ENCODE measurements at regions not wholly inside any gene's neighbourhood (a gene's known extent, or its start where the extent isn't known, plus 50 kb on each side); places are given as distances from the start of the nearest gene placed in this dataset.

DNA sequence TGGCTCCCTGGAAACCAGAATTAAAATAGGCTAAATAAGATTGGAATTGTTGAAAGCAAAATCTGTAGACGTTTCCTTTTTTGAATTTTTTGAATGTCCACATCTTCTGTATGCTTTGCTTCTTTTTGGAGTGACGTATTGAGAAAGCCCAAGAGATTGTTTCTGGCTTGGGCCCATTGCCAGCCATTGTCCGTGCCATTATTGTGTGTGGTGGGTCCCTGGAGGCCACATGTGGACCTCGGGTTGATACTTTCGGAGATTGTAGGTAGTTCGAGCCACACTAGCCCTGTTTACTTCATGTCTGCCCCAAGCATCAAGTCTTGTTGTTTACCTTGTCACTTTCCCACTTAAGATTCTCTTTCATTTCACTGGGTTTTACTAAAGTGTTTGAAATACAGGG lies 106.0 kb downstream of the PALM2AKAP2 start:
- no peak for DNase-seq

DNA sequence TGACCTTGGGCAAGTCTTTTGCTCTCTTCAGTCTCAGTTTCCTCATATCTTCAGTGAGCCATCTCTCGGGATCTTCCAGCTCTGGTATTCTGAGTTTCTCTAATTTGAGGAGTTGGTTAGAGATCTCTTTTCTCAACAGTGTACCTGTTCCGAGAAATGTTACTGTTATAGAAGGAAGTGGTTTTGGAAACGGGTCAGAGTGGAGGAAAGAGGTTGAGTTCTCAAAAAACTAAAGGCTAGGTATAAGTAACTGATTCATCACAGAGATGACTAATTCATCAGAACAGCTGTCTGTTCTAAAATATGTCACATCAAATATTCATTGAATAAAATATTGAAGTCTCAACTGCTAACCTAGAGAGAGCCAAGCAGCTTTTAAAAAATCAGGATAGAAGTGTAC lies 106.6 kb downstream of the PALM2AKAP2 start:
- no peak for DNase-seq

DNA sequence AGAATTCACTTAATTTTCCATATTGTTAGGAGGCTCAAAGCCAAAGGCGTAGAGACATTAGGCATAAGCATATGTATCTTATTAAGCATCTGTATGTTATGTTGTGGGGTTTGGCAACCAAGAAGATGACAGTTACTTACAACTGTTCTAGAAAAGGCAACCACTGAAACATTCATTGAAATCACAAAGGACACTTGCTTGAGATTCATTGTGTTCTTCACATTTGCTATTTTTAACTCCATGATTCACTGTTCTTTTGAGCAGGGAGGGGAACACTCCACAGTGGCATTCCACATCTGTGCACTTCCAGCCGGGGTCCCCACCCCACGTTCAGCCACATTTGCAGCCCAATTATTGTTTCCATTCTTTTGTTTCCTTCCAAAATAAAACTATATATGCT lies 107.1 kb downstream of the PALM2AKAP2 start:
- DNase-seq: no peak

DNA sequence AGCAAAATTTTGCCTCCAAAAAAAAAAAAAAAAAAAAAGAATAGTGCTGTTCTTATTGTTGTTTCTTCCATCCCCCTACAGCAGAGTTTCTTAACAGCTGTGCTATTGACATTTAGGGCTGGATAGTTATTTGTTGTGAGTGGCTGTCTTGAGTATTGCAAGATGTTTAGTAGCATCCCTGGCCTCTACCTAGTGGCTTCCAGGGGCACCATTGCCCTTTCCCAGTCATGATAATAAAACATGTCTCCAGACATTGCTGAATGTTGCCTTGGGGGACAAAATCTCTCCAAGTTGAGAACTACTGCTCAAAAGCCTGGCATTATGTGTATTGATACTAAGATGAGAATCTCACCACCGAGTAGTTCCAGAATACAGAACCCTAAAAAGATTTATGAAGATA lies 108.7 kb downstream of the PALM2AKAP2 start:
- DNase-seq: no peak

DNA sequence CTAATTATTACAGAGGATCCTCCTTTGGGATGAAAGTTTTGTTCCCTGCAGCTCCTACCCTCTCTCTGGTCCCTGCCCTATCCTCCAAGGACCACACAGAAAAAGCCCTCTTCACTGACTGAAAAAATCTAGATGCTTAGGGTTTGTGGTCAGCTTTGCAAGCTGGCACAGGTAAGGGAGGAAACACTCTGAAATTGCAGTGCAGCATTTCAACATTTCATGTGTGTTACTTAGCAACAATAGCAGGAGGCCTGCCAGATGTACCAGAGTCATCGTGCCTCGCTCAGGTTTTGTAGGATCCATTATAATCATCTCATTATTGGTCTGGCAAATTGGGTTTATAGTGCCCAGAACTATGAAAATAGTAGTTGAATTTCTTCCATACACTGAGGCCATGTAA lies 109.5 kb downstream of the PALM2AKAP2 start:
- no peak for DNase-seq

DNA sequence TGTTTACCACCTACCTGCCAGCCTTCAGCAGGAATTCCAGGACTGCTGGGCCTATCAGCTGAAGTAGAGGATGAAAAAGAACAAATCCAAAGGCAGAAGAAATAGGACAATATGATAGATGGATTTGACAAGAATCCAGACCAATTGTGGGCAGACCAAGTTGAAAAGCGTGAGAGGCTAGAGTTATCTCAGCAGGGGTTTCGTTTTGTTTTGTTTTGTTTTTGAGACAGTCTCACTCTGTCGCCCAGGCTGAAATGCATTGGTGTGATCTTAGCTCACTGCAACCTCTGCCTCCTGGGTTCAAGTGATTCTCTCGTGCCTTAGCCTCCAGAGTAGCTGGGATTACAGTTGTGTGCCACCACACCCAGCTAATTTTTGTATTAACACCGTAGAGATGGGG lies 113.2 kb downstream of the PALM2AKAP2 start:
- DNase-seq: no peak

DNA sequence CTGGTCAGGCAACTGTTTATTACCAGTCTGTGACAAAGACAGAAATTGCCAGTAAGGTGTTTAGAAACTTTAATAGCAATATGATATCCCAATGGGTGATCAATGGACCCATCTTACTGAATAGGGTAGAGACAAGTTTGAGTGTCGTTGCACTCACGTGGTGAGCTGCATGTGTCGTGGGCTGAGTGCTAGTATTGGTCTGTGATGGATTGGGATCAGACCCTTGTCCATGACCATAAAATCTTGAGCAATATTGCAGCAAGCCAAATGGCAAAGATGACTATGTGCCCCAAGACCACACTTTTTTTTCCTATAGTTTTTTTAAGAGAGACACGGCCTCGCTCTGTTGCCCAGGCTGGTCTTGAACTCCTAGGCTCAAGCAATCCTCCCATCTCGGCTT lies 114.5 kb downstream of the PALM2AKAP2 start:
- no peak for DNase-seq

DNA sequence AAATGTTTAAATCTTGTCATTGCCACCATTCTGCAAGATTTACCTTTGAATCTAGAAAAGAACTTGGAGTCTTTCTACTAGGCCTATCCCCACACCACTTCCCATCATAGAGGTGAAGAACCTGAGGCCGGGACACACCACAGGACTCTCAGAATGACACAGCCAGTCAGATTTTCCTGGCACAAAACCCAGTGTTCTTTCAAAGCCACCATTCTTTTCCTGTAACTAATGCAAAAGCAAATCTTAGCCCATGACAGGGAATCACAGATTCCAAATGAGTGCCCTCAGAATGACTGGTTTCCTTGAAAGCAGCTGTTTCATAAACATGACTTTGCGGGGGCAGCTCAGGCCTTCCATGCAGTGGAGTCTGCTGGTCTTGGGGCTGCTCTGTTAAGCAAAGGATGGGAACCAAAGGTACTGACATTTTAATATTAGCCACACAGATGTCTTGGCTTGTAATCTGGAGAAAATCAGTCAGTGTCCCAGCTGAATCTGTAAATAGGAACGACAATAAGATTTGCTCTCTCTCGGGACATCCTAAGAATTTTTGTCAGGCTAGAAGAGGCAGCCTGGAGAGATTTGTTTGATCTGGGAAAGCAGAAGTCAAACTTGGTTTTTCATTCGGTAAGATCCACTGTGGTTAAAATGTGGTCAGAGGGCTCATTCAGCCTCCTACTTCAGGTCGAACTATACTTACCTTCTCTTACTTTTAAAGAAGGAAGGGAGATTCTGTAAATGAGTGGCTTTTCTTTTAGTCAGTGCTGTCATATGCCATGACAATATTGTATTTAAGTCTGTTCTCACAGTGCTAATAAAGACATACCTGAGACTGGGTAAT lies 115.1 kb downstream of the PALM2AKAP2 start:
- no peak for DNase-seq

DNA sequence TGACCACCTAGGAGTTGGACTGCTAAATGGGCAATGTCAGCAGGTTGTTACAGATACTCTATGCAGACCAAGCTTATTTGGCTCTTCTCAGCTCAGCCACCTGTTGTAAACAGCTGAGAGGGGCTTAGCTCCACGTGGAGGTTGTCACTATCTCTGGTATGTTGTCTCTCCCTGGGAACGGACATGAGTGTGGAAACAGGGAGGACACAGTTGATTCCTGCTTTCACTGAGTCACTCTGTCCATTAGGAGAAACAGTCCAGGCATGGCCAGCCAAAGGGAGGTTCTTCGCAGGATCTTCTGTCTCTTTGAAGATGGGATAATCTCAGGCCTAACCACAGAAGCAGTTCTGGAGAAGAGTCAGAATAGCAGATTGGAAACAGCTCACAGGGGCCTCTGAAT lies 121.2 kb downstream of the PALM2AKAP2 start:
- no peak for DNase-seq

DNA sequence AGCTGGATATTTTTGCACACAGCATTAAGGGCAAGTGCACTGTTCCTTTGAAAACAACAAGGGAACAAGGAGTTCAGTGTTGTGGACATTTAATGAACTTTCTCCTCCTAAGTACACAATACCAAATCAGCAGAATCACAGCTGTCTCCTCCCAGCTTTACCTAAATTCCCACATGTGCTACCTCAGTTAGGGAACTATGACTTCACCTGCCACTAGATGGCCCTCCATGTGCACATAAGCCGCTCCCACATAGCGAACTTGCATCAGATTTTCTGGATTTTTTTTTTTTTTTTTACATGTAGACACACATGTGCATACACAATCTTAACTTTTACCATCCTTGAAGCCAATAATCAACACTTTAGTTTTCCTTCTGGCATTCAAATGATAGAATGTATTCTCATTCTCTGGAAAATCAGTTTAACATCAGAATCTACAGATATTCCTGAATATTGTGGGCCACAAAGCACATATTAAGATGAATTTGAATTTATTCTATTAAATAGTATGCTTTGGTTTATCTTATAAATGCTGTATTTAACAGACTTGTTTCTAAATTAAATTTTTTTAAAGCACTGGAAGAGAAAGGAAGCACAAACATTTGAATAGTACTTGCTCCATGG lies 123.6 kb downstream of the PALM2AKAP2 start:
- DNase-seq: peak; percentile 41

DNA sequence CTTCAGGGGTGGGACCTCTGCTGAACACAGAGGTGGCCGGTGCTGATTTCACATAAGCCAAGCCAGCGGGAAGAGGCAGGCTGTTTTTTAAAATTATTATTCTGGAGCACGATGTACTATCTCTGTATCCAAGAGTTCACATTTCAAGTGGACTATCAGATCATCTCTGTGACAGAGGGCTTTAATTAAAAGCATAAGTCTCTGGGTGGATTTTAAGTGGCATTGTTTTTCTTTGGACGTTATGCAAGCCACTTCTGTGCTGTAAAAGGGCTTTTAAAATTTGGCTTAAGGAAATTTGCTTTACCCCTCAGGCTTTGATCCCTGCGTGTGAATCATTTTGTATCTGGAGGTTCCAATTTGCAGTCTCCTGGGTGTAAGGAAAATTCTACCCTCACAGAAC lies 124.7 kb downstream of the PALM2AKAP2 start:
- DNase-seq: no peak

DNA sequence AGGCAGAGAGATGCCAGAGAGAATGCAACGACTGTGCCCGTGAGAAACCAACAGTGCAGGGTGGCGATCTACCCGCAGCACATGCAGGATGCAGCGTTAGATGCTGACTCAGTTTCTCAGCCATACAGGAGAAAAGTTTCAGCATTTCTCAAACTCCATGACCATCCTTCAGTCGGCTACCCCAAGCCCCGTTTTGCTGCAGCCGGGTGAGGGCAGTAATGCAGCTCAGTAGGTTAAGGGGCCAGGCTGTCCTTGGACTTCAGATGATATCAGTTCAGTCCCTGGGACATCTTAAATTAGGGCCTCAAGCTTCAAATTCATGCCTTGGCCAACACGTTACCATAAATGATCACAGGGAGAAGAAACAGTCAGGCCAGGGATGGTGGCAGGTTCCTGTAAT lies 125.5 kb downstream of the PALM2AKAP2 start:
- no peak for DNase-seq

DNA sequence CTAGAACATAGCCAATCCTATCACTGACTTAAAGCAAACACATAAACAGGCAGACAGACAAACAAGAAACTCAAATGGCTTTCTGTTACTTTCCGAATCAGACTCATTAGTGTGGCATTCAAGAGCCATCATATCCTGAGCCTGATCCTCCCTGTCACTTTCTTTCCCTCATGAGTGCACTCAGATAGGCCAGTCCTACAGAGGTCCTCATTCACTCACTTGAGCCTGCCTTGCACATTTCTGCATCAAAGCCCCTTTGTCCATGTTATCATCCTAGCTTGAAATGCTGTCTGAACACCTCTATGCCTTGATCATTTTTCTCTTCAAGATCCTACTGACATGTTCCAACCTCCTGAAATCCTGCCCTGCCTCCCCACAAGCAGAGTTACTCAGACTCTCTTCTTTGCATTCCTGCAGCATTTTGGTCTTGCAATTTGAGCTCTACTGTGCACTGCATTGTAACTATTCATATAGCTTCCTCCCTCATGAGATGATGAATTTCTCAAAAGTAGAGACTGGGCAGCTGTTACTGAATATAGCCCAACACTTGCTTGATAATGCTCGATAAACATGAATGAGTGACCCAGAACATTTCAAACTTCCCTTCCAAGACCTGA lies 126.9 kb downstream of the PALM2AKAP2 start:
- no peak for DNase-seq

DNA sequence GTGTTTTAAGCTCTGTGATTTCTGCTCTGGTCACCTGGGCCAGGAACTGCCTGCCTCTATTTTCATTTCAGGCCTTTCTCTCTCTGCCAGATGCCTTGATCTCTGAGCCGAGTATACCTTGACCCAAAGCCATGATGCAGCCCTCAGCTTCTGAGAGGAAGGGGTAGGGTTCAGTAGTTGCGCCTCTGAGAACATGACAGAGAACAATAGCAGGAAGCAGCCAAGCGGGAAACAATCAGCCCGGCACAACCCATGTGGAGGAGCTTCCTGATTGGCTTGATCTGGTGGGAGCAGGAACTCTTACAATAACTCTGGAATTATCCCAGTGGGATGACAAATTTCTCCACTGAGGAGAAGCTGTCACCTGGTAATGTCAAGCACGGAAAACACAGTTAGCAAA lies 127.4 kb downstream of the PALM2AKAP2 start:
- no peak for DNase-seq

DNA sequence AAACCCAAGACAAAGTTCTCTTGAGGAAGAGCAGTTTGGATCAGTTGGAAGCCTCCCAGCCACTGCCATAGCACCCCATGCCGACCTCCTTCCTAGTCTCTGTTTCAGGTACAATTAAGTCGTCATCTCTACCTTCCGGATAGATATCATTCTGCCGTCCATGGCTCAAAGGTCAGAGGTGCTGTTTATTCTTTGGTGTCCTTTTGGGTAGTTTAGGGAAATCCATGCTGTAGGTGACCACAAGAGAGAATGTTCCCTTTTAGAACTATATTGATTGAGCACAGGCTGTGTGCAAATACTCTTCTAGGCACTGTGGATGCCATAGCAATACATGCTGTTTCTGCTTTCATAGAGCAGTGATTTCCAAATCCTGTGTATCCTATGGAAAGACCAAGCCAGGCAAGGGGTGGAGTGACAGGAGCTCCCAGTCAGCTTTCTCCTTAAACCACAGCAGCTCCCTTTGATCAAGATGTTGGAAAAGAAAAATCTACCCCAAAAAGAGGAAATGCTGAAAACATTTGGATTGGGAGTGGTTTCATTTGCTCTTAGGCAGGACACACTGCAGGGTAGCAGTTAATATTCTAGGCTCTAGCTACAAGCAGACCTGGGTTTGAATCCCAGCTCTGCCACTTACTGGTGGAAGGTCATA lies 127.9 kb downstream of the PALM2AKAP2 start:
- DNase-seq: no peak

DNA sequence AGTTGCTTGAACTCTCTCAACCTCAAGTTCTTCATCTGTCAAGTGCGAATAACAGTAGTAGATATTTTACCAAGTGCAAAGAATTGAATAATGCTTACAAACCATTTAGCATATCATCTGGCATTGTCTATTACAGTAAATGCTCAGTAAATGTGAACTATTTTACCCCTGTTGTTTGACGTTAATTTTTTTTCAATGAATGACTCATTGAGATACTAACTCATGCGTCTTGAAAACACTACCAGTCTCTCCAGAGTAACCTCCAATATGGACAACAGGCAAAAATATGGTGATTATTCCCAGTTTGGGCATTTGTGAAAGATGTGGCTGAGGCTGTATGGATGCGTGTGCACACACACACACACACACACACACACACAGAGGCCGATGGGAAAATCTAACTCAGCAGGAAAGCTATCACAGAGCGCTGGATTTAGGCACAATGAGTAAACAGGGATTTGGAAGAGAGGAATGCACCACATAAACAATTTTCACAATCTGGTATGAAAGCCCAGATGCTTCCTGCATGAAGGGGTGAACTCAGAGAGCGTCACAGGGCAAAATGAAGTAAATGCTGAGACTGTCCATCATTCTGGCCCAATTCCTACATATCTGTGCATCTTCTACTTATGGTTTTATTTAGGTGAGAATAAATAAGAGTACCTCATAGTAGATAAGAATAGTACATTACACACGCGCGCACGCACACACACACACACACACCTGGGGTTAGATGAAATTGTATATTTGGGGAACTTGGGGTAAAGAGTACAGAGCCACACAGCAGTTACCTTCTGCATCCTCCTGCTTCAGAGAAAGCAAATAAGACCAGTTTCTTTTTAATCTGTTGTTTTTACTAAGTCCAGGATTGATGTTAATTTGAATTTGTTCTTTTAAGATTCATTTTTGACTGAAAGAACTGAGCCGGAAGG lies 128.7 kb downstream of the PALM2AKAP2 start:
- no peak for DNase-seq

DNA sequence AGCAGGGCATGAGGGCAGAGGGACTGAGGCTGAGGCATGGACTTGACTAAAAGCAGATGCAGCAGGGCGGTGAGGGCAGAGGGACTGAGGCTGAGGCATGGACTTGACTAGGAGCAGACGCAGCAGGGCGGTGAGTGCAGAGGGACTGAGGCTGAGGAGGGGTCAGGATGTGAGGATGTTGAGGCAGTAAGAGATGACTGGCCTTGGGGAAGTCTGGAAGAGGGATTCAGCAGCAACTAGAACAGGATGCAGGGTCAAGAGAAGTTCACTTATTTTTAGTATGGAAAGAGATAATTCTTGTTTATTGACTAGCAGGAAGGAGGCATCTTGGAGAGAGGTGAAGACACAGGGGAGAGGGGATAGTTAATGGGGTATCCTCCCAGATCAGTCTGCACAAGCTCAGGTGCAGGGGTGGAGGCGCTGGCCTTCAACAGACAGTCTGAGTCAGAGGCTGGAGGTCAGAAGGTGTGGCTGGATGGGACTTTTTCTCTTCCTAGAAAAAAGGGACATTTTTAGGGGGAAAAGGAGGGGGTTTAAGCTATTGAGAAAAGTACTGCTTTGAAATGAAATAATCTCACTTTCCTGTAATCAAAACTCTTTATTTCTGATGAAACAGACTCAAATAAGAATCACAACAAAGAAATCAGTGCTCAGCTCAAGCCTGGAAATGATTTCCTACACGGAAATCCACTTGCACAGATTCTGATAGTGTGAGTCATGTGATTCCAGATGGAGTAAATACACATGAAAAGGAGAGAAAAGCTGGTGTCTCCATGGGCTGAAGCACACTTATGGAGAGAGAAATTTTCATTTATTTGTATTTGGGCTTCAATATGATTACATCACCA lies 130.9 kb downstream of the PALM2AKAP2 start:
- no peak for DNase-seq

DNA sequence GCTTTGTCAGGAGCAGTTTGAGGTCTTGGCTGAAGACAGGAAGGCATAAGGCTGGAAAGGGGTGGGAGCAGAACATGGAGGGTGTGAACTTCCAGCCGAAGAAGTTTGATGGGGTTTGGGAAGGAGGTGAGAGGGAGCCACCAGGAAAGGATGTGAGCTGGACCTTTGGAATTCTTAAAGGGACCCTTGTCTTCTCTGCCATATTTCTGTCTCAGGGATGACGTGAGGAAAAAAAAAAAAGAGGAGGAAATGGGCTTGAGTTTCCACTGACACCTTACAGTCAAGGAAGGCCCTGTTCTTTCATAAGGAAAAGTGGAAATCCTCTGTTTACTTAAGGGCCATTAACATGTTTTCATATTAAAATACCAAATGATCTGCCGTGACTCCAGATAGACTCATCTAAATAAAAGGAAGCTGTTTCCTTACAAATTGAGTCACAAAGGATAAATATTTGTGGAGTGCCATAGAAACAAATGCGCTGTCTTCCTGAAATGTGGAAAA lies 132.1 kb downstream of the PALM2AKAP2 start:
- DNase-seq: no peak

DNA sequence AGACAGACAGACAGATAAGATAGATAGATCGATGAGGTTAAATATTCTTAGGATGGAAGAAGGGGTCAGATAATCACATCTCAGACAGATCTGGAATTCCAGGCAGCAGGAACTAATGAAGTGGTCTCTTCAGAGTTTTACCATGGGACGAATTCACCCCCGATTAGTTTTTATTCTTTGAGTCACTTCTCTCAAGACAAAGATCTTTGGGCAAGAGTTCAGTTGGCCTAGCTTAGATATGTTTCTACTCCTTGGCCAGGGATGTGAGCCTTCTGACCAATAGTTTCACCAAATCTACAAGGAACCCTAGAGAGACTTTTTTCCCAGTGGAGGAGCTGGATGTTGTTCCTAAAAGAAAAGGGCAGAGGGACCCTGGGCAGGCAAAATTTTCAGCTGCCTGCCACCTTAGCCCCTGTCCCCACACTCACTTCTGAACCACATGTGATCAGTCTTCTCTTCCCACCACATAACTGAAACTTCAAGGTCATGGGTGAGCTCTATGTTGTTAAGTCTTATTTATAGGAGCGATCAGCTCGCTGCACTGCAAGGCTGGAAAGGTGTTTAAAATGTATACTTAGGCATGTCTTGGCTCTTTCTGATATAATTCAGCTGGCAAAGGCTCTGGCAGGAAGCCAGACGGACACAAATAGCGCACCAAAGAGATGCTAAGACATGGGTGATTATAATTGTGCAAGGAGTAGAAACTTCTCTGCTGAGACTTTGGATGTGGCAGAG lies 132.9 kb downstream of the PALM2AKAP2 start:
- DNase-seq: no peak

DNA sequence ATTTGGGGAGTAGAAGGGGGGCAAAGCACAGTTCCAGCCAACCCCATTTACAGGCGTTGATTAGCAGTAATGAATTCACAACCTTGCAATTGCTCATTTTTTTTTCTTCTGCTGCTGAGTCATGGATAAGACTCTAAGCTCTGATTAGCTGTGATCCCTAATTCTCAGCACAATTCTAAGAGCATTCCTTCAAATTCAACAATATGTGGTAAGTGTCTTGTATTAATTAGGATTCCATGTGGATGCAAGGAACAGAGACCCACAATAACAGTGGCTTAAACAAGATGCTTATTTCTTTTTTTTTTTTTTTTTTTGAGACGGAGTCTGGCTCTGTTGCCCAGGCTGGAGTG lies 133.4 kb downstream of the PALM2AKAP2 start:
- DNase-seq: no peak
